H1 (cell line): ENCODE measurements at regions not wholly inside any gene's neighbourhood (a gene's known extent, or its start where the extent isn't known, plus 50 kb on each side); places are given as distances from the start of the nearest gene placed in this dataset.

Experiments
- CTCF ChIA-PET: fragments of 300-600 bp; sonication (Branson Sonifier 250); formaldehyde crosslinking; loops from one replicate; lab custom pipeline; 2021; ENCODE audit not compliant: partially characterized antibody; lab: Charles Lee
- POLR2A ChIA-PET: fragments of 300-600 bp; sonication (Branson Sonifier 250); formaldehyde crosslinking; loops from one replicate; lab custom pipeline; 2021; ENCODE audit warnings: inconsistent platforms; ENCODE audit not compliant: partially characterized antibody; lab: Charles Lee
- DNase-seq, 2 experiments: peaks; one replicate each; pipeline versions ENCODE4 v3.0.0 to v3.0.0-alpha.2; 2010 to 2022; ENCODE audit warnings: low spot score in 2 of 2, low read depth in 1 of 2, mixed read lengths in 1 of 2
- FAIRE-seq: peaks from 2 replicates; lab custom pipeline; 2011; peaks lifted over from hg19 to GRCh38; lab: Jason Lieb, UNC
- H2AFZ ChIP-seq: 2 replicates; pipeline ENCODE4 v1.8.1; 2012; ENCODE audit warnings: low read length, inconsistent platforms
- H2AK5ac ChIP-seq: 2 replicates; pipeline ENCODE4 v1.6.1; 2013; ENCODE audit warnings: low read depth, low read length
- H2BK120ac ChIP-seq: replicated peaks from 2 replicates; pipeline ENCODE3; 2013; ENCODE audit warnings: low read depth, low read length, inconsistent platforms
- H2BK12ac ChIP-seq: 2 replicates; pipeline ENCODE4 v1.6.1; 2013; ENCODE audit warnings: low read depth, low read length
- H2BK15ac ChIP-seq: 2 replicates; pipeline ENCODE4 v1.6.1; 2013; ENCODE audit warnings: low read length
- H2BK20ac ChIP-seq: 2 replicates; pipeline ENCODE4 v1.6.1; 2013; ENCODE audit warnings: low read length
- H2BK5ac ChIP-seq: 2 replicates; pipeline ENCODE4 v1.6.1; 2013; ENCODE audit warnings: low read depth, low read length
- H3K14ac ChIP-seq: 2 replicates; pipeline ENCODE4 v1.6.1; 2013; ENCODE audit warnings: inconsistent platforms; ENCODE audit not compliant: insufficient read length
- H3K18ac ChIP-seq: 2 replicates; pipeline ENCODE4 v1.6.1; 2013; ENCODE audit warnings: low read length; ENCODE audit errors: extremely low read depth
- H3K23ac ChIP-seq: 2 replicates; pipeline ENCODE4 v1.6.1; 2013; ENCODE audit warnings: inconsistent platforms; ENCODE audit not compliant: insufficient read length
- H3K23me2 ChIP-seq: 2 replicates; pipeline ENCODE4 v1.6.1; 2013; ENCODE audit warnings: low read depth, low read length
- H3K27ac ChIP-seq: 2 replicates; pipeline ENCODE4 v1.6.1; 2011; ENCODE audit warnings: low read depth, low read length, inconsistent platforms
- H3K27me3 ChIP-seq, 4 experiments: replicated peaks in 1 of 4; 1 replicate in 1 of 4; 2 replicates in 3 of 4; pipeline versions ENCODE4 v1.6.1 to v1.8.1; 2011 to 2013; ENCODE audit warnings: low read length in 3 of 4, mild to moderate bottlenecking in 3 of 4, inconsistent platforms in 2 of 4, mixed read lengths in 2 of 4, moderate library complexity in 1 of 4; ENCODE audit not compliant: control insufficient read depth in 3 of 4, insufficient read depth in 3 of 4; ENCODE audit errors: extremely low read depth in 1 of 4
- H3K36me3 ChIP-seq, 4 experiments: 2 replicates each; pipeline versions ENCODE4 v1.6.1 to v1.8.1; 2011 to 2013; ENCODE audit warnings: mild to moderate bottlenecking in 4 of 4, low read length in 3 of 4, moderate library complexity in 2 of 4, control low read depth in 1 of 4, inconsistent platforms in 1 of 4; ENCODE audit not compliant: insufficient read depth in 4 of 4, control insufficient read depth in 2 of 4
- H3K4ac ChIP-seq: replicated peaks from 2 replicates; pipeline ENCODE3; 2013; ENCODE audit warnings: low read length, low read depth, mixed read lengths, inconsistent platforms; ENCODE audit not compliant: insufficient read length
- H3K4me1 ChIP-seq, 4 experiments: replicated peaks in 1 of 4; 1 replicate in 1 of 4; 2 replicates in 3 of 4; pipeline versions ENCODE4 v1.6.1 to v1.8.1; 2011 to 2013; ENCODE audit warnings: low read length in 3 of 4, inconsistent platforms in 2 of 4, mixed read lengths in 1 of 4; ENCODE audit not compliant: insufficient read depth in 4 of 4, control insufficient read depth in 3 of 4
- H3K4me2 ChIP-seq, 2 experiments: 2 replicates each; pipeline versions ENCODE4 v1.6.1 to v1.8.1; 2011 to 2013; ENCODE audit warnings: low read depth in 2 of 2, low read length in 2 of 2, control low read depth in 1 of 2, inconsistent platforms in 1 of 2, mild to moderate bottlenecking in 1 of 2; ENCODE audit not compliant: insufficient read depth in 1 of 2
- H3K4me3 ChIP-seq, 4 experiments: fragments of 200-600, 300-600 bp in 1 of 4; sonication (generic), shearing (Covaris generic), sonication (Bioruptor Twin) in 1 of 4; 2 replicates each; pipeline versions ENCODE4 v1.5.1 to v1.8.1; 2011 to 2016; ENCODE audit warnings: low read length in 4 of 4, low read depth in 3 of 4, control low read depth in 2 of 4, inconsistent platforms in 2 of 4, mild to moderate bottlenecking in 2 of 4, mixed read lengths in 1 of 4, moderate library complexity in 1 of 4; ENCODE audit not compliant: insufficient read depth in 2 of 4; ENCODE audit errors: extremely low read depth in 1 of 4
- H3K56ac ChIP-seq: replicated peaks from 2 replicates; pipeline ENCODE3; 2013; ENCODE audit warnings: low read depth, mild to moderate bottlenecking, mixed read lengths, low read length, inconsistent platforms; ENCODE audit not compliant: insufficient read length
- H3K79me1 ChIP-seq: 2 replicates; pipeline ENCODE4 v1.6.1; 2013; ENCODE audit warnings: low read depth, low read length, control low read depth
- H3K79me2 ChIP-seq, 2 experiments: 2 replicates each; pipeline versions ENCODE4 v1.6.1 to v1.8.1; 2012 to 2013; ENCODE audit warnings: low read length in 2 of 2, mild to moderate bottlenecking in 2 of 2, inconsistent platforms in 1 of 2; ENCODE audit not compliant: insufficient read depth in 2 of 2, control insufficient read depth in 1 of 2
- H3K9ac ChIP-seq, 4 experiments: replicated peaks in 1 of 4; 1 replicate in 1 of 4; 2 replicates in 3 of 4; pipeline versions ENCODE4 v1.6.1 to v1.8.1; 2011 to 2013; ENCODE audit warnings: low read depth in 3 of 4, low read length in 3 of 4, control low read depth in 2 of 4, mild to moderate bottlenecking in 2 of 4, moderate library complexity in 2 of 4, inconsistent platforms in 1 of 4; ENCODE audit errors: extremely low read depth in 1 of 4
- H3K9me3 ChIP-seq, 2 experiments: 2 replicates each; pipeline versions ENCODE4 v1.6.1 to v1.8.1; 2012 to 2013; ENCODE audit warnings: mild to moderate bottlenecking in 2 of 2, moderate library complexity in 2 of 2, control low read depth in 1 of 2, inconsistent platforms in 1 of 2, low read depth in 1 of 2, low read length in 1 of 2, mixed read lengths in 1 of 2; ENCODE audit not compliant: insufficient read depth in 2 of 2
- H4K20me1 ChIP-seq, 2 experiments: replicated peaks in 1 of 2; 2 replicates each; pipeline versions ENCODE3 to v1.8.1; 2011 to 2013; ENCODE audit warnings: inconsistent platforms in 2 of 2, low read length in 2 of 2, mild to moderate bottlenecking in 1 of 2; ENCODE audit not compliant: insufficient read depth in 2 of 2, control insufficient read depth in 1 of 2
- H4K5ac ChIP-seq: 2 replicates; pipeline ENCODE4 v1.6.1; 2013; ENCODE audit warnings: low read length, low read depth, mixed read lengths, inconsistent platforms; ENCODE audit not compliant: insufficient read length
- H4K8ac ChIP-seq: 2 replicates; pipeline ENCODE4 v1.8.0; 2013; ENCODE audit warnings: mild to moderate bottlenecking, moderate library complexity, low read length, inconsistent platforms; ENCODE audit not compliant: insufficient read depth; ENCODE audit errors: extremely low read depth
- H4K91ac ChIP-seq: replicated peaks from 2 replicates; pipeline ENCODE3; 2013; ENCODE audit warnings: low read length, mixed read lengths, inconsistent platforms; ENCODE audit not compliant: insufficient read length
- BACH1 ChIP-seq: IDR thresholded peaks from 2 replicates; pipeline ENCODE4 v1.6.1; 2012; ENCODE audit warnings: low read length, improper control_type of control experiment
- BRCA1 ChIP-seq: IDR thresholded peaks from 2 replicates; pipeline ENCODE4 v1.6.1; 2012; ENCODE audit warnings: low read depth, low read length, improper control_type of control experiment
- CREB1 ChIP-seq: IDR thresholded peaks from 2 replicates; pipeline ENCODE4 v1.6.1; 2012; ENCODE audit warnings: inconsistent platforms
- CTCF ChIP-seq, 3 experiments: IDR thresholded peaks; 1 replicate in 2 of 3; 2 replicates in 1 of 3; pipeline versions ENCODE4 v1.5.1 to v1.6.1; 2011; ENCODE audit warnings: low read length in 3 of 3, mild to moderate bottlenecking in 3 of 3, inconsistent platforms in 2 of 3, low read depth in 1 of 3, moderate library complexity in 1 of 3; ENCODE audit not compliant: insufficient read depth in 1 of 3; ENCODE audit errors: control extremely low read depth in 1 of 3
- NANOG ChIP-seq: IDR thresholded peaks from 2 replicates; pipeline ENCODE4 v1.6.1; 2011; ENCODE audit warnings: low read length, low read depth, mild to moderate bottlenecking, inconsistent platforms; ENCODE audit not compliant: insufficient read depth, poor library complexity, severe bottlenecking
- POU5F1 ChIP-seq: IDR thresholded peaks from 2 replicates; pipeline ENCODE4 v1.6.1; 2011; ENCODE audit warnings: low read depth, mild to moderate bottlenecking, low read length, moderate library complexity
- RAD21 ChIP-seq, 2 experiments: IDR thresholded peaks in 1 of 2; conservative IDR thresholded peaks in 1 of 2; 2 replicates each; pipeline ENCODE4 v1.6.1; 2011; ENCODE audit warnings: low read depth in 2 of 2, low read length in 2 of 2, improper control_type of control experiment in 1 of 2, inconsistent platforms in 1 of 2, mild to moderate bottlenecking in 1 of 2, moderate library complexity in 1 of 2
- SIX5 ChIP-seq: IDR thresholded peaks from 2 replicates; pipeline ENCODE4 v1.6.1; 2011; ENCODE audit warnings: mild to moderate bottlenecking, low read depth, low read length
- TEAD4 ChIP-seq: IDR thresholded peaks from 2 replicates; pipeline ENCODE4 v1.6.1; 2012; ENCODE audit warnings: low read depth, low read length, inconsistent platforms, mixed read lengths
- WGBS, 2 experiments: shearing (Covaris generic) in 1 of 2; methylation state at CpG; one replicate each; pipeline versions ENCODE4 v1.1.6 to v1.1.7; 2013 to 2015; ENCODE audit warnings: low lambda C conversion rate in 2 of 2, mixed read lengths in 2 of 2, inconsistent platforms in 1 of 2, low coverage in 1 of 2, missing lambda C conversion rate in 1 of 2; ENCODE audit not compliant: insufficient replicate concordance in 2 of 2, insufficient coverage in 1 of 2, insufficient read length in 1 of 2; ENCODE audit errors: extremely low coverage in 1 of 2, missing lambda C conversion rate in 1 of 2; 5-methylcytosine and 5-hydroxymethylcytosine counted together
- TF ChIP-seq, protein P1 (sequence below): IDR thresholded peaks from 2 replicates; pipeline ENCODE4 v1.6.1; 2012; ENCODE audit warnings: inconsistent platforms

GRCh38 chr11:109862835-109863234, 230.4 kb upstream of the ZC3H12C start:
- H3K23ac ChIP-seq = no peak overlapping the region
- H2BK120ac ChIP-seq = no peak overlapping the region
- no peaks in the 10 kb centered on the region for H3K23me2 ChIP-seq
- no peak overlapping the region for H4K91ac ChIP-seq
- H2AFZ ChIP-seq = no peak overlapping the region
- no peaks in the 10 kb centered on the region for H3K79me1 ChIP-seq
- H3K36me3 ChIP-seq = no peaks in the 10 kb centered on the region
- no peak overlapping the region for H3K56ac ChIP-seq
- no peak overlapping the region for H3K9ac ChIP-seq
- H3K18ac ChIP-seq = no peak overlapping the region
- H3K27ac ChIP-seq = no peak overlapping the region
- no peak overlapping the region for H2BK5ac ChIP-seq
- H2BK15ac ChIP-seq = no peak overlapping the region
- FAIRE-seq = no peak
- H2BK12ac ChIP-seq = no peak overlapping the region
- no peak overlapping the region for H3K4ac ChIP-seq
- no peak overlapping the region for H3K4me2 ChIP-seq
- TF ChIP-seq POU5F1 (no peak), SIX5 (no peak), BACH1 (no peak), BRCA1 (no peak), CTCF (IDR thresholded peaks at IDR 0.05; ENCODE audit: control extremely low read depth in 1 of 3, insufficient read depth in 1 of 3, low read depth in 1 of 3, low read length in 3 of 3) (no peak), NANOG (no peak), TEAD4 (no peak), RAD21 (IDR thresholded peaks at IDR 0.05 in 1 of 2, conservative IDR thresholded peaks at IDR 0.05 in 1 of 2; ENCODE audit: low read depth in 2 of 2, low read length in 2 of 2) (no peak), CREB1 (no peak)
- TF ChIP-seq, protein P1, sequence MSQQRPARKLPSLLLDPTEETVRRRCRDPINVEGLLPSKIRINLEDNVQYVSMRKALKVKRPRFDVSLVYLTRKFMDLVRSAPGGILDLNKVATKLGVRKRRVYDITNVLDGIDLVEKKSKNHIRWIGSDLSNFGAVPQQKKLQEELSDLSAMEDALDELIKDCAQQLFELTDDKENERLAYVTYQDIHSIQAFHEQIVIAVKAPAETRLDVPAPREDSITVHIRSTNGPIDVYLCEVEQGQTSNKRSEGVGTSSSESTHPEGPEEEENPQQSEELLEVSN = no peak
- H3K79me2 ChIP-seq = no peaks in the 10 kb centered on the region
- H3K9me3 ChIP-seq = no peaks in the 10 kb centered on the region
- CTCF ChIA-PET = no interaction called here
- WGBS, 2 experiments = 87% methylated on average over 3 of the region's 3 CpGs; no CpG with 5 or more reads in 1 of the 2 experiments
- H3K4me3 ChIP-seq = no peak overlapping the region
- H4K8ac ChIP-seq = no peak overlapping the region
- no peak overlapping the region for H2BK20ac ChIP-seq
- H3K14ac ChIP-seq = no peak overlapping the region
- H3K27me3 ChIP-seq = no peaks in the 10 kb centered on the region
- no peak overlapping the region for H2AK5ac ChIP-seq
- POLR2A ChIA-PET = no interaction called here
- no peaks in the 10 kb centered on the region for H4K20me1 ChIP-seq
- no peak overlapping the region for H4K5ac ChIP-seq
- DNase-seq = no peak
- H3K4me1 ChIP-seq = no peaks in the 10 kb centered on the region
